ENCODE measurements at regions not wholly inside any gene's neighbourhood (a gene's known extent, or its start where the extent isn't known, plus 50 kb on each side); places are given as distances from the start of the nearest gene placed in this dataset.

DNA sequence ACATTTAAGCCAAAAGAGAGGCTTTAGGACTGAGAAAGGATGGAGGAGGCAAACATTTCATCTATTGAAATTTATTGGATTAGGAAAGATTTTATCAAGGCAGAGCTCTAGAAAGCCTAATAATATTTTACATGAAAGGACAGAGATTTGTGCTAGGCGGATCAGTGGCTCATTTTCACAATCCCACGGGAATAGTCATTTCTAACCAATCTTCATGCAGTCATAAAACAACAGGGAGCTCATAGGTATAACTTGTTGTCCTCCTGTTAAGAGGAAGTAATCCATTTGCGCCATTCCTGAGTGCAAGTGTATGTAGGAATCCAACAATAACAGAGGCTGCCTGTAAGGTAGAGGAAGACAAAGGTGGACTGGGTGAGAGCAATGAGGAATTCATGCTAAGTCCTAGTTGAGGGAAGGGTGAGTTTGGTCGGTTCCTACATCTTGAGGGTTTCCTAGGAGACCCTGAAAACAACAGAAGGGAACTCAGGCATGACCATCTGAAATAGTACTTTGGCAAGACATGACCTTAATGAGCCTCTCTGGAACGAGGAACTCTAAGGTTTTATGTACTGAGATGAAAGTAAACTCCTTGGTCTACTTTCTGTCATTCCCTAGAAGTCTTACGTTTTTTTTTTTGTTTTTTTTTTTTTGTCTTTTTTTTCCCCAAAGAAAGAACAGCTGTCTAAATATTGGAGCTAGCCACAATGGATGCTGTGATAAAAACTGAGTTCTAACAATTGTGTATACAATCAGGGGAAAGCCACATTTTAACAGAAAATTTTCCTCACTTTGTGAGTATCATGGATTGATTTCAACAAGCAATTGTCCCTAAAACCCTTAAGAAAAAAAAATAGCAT, 89.7 kb downstream of the GEMIN8 start:
- intact Hi-C loops (cut with DNase I), result loop anchor here (5.0 kb wide), 1 partner anchor 43 kb away; no protein-coding TSS in a partner anchor
- TF ChIP-seq CTCF (IDR thresholded peaks at IDR 0.05), result no peak
- Histone ChIP-seq H3K9me3 (no peaks in the 10 kb centered on the region), H3K27me3 (peaks cover 9% of the 10 kb centered on the region), H3K4me1 (no peaks in the 10 kb centered on the region), H3K27ac (no peak overlapping the region), H3K4me3 (no peak overlapping the region), H3K36me3 (no peaks in the 10 kb centered on the region)
- DNase-seq (ENCODE audit: low spot score in 2 of 2), result no peak

- H3K27ac ChIP-seq, result no peak overlapping the region
- no peaks in the 10 kb centered on the region for H3K4me1 ChIP-seq
- H3K4me3 ChIP-seq, result peak overlapping the region; percentile 63 to 68
- intact Hi-C loops (cut with DNase I), result loop anchor here (5.0 kb wide), 1 partner anchor 42 kb away; no protein-coding TSS in a partner anchor
- H3K27me3 ChIP-seq, result peaks cover 9% of the 10 kb centered on the region
- no peak for DNase-seq (ENCODE audit: low spot score in 2 of 2)
- no peak for TF ChIP-seq CTCF (IDR thresholded peaks at IDR 0.05)
- no peaks in the 10 kb centered on the region for H3K36me3 ChIP-seq
- no peaks in the 10 kb centered on the region for H3K9me3 ChIP-seq
Measured at GRCh38 chrX:13938829-13939530, 90.7 kb downstream of the GEMIN8 start.

DNA sequence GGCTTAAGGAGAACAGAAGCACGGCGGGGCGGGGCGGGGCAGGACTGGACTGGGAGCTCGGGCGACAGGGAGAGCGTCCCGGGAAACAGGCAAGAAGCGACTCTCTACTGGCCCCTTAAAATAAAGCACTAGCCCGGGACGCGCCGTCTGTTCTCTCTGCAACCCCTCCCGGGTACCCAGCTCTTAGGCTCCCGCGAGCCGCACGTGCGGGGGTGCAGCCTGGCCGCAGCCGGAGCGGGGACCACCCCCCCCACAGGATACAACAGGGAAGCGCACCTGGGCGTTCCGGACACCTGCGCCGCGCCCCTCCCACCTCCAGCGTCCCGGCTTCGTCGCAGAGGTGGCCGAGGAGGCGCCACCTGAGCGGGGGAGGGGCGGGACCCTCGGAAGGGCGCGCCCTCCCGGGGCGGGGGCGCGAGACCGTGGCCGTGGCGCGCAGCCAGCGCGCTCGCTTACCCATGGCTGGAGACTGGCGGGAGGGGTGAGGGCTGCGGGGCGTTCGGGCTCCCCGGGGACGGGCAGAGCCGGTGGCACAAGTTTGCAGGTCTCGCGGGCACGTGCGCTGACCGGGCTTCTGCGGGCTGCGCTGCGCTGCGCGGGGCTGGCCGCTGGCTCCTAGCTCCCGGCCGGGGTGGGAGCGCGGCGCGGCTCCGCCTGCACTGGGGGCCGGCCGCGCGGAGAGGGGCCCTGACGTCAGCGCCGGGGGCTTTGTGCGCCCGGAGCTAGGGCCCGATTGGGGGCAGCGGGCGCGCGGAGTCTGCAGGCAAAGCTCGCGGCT, 91.5 kb downstream of the GEMIN8 start:
- Histone ChIP-seq H3K27ac (no peak overlapping the region), H3K4me3 (peak overlapping the region; percentile 63 to 68), H3K27me3 (peaks cover 9% of the 10 kb centered on the region), H3K4me1 (no peaks in the 10 kb centered on the region), H3K36me3 (no peaks in the 10 kb centered on the region), H3K9me3 (no peaks in the 10 kb centered on the region)
- intact Hi-C loops (cut with DNase I), result loop anchor here (5.0 kb wide), 1 partner anchor 41 kb away; no protein-coding TSS in a partner anchor
- DNase-seq (ENCODE audit: low spot score in 2 of 2), result no peak
- no peak for TF ChIP-seq CTCF (IDR thresholded peaks at IDR 0.05)

GRCh38 chrX:13937370-13938050, 92.2 kb downstream of the GEMIN8 start:
- no peak for TF ChIP-seq CTCF (IDR thresholded peaks at IDR 0.05)
- Histone ChIP-seq H3K36me3 (no peaks in the 10 kb centered on the region), H3K27ac (no peak overlapping the region), H3K4me3 (peak overlapping the region; percentile 63 to 68), H3K9me3 (no peaks in the 10 kb centered on the region), H3K27me3 (peaks cover 9% of the 10 kb centered on the region), H3K4me1 (no peaks in the 10 kb centered on the region)
- DNase-seq (ENCODE audit: low spot score in 2 of 2), result no peak
- intact Hi-C loops (cut with DNase I), result loop anchor here (5.0 kb wide), 1 partner anchor 40 kb away; no protein-coding TSS in a partner anchor

Data from ascending aorta (tissue), 2 donors.